GM19463 (cell line): ENCODE measurements at regions not wholly inside any gene's neighbourhood (a gene's known extent, or its start where the extent isn't known, plus 50 kb on each side); places are given as distances from the start of the nearest gene placed in this dataset.

Experiments
- ATAC-seq: cut with Tn5 transposase; IDR thresholded peaks from one replicate; pipeline ENCODE4 v1.9.1; 2021; ENCODE audit warnings: mild to moderate bottlenecking, moderate library complexity; ENCODE audit not compliant: unreplicated experiment

DNA sequence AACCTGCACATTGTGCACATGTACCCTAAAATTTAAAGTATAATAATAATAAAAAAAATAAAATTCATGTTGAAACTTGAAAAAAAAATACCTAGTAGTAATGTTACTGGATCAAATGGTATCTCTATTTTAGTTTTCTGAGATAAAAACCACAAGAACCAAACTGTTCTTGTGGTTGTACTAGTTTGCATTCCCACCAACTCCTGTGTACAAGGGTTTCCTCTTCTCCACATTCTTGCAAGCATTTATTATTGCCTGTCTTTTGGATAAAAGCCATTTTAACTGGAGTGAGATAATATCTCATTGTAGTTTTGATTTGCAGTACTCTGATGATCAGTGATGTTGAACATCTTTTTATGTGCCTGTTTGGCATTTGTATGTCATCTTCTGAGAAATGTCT is 177.7 kb downstream of the KIF20B start:
- ATAC-seq, result no peak

DNA sequence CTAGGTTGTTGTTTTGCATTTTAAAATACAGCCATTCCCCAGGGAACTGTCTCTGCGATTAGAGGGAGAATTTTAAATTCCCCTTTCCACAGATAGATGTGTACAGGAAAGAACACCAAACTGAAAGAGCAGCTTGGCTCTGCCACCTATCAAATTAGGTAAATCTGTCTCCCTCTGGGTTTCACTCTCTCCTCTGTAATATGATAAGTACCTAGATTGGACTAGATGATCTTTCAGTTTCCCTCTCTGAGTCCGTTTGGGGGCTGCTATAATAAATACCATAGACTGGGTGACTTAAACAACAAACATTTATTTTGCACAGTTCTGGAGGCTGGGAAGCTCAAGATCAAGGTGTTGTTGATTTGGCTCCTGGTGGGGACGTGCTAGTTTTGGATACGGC is 186.0 kb downstream of the KIF20B start:
- peak; percentile 44 for ATAC-seq

DNA sequence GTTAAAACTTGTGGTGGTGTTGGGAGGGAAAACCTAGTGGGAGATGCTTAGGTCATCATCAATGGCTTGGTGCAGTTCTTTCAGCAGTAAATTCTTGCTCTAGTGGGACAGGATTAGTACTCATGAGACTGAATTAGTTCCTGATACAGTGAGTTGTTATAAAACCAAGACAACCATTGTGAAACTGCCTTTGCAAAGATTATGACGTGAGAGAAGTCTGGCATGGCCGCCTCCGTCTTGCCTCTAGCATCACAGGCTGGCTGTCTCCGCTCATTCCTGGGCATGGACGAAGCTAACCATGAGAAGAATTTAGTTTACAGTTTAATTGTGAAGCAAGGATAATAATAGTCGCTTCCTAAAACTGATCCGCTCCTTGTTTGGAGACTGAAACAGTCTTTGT is 186.4 kb downstream of the KIF20B start:
- peak; percentile 56 for ATAC-seq

DNA sequence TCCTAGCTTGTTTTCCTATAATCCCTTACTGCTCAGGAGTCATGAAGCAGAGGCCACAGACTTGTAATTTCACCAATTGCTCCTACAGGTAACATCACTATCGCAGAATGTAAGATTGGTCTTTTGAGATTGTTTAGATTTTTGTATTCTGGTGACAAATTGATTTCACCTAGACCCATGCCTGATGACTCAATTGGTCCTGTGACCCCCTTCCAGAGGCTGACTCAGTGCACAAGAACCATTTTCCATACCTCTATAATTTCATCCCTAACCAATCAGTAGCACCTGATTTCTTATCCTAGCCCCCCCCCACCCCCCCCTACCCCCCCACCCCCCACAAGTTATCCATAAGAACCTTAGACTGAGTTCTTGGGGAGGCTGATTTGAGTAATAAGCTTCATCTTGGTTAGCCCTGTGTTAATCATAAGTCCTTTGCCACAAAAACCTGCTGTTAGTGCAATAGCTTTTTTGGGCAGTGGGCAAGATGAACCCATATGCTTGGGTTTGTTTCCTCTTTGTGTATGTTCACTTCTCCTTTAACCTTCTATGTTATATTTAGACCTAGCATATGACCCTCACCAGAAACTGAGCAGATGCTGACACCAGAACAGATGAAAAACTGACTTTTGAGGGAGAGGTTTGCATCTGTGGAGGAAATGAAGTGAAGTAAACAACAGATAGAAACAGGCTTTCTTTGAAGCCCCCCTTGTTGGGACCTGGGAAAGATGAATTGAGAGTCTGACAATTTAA is 187.1 kb downstream of the KIF20B start:
- peak; percentile 72 for ATAC-seq

DNA sequence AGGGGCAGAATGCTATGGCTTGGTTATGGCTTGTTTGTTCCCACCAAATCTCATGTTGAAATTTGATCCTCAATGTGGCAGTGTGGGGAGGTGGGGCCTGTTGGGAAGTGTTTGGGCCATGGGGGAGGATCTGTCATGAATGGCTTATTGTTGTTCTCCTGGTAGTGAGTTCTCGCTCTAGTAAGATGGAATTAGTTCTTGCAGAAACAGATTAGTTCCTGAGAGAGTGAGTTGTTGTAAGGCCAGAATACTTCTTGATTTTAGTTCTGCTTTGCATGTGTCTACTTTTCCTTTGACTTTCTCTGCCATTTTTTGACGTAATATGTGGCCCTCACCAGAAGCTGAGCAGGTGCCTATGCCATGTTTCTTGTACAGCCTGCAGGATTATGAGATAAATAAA is 188.2 kb downstream of the KIF20B start:
- no peak for ATAC-seq

DNA sequence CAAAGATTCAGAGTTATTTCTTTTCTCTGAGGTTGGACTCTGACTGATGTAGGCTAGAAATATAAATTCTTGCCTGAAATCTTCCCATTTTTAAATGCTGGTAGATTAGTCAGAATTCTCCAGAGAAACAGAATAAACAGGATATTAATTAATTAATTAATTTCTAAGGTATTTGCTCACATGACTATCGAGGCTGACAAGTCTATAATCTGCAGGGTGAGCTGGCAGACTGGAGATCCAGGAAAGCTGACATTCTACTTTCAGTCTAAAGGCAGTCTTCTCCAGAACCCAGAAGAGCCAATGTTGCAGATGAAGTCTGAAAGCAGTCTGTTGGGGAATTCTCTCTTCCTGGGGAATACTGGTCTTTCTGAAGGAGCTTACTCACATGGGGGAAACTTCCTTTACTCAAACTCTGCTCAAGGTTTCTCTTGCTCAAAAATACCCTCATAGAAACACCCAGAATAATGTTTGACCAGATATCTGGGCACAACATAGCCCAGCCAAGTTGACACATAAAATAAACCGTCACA is 189.7 kb downstream of the KIF20B start:
- ATAC-seq, result no peak

DNA sequence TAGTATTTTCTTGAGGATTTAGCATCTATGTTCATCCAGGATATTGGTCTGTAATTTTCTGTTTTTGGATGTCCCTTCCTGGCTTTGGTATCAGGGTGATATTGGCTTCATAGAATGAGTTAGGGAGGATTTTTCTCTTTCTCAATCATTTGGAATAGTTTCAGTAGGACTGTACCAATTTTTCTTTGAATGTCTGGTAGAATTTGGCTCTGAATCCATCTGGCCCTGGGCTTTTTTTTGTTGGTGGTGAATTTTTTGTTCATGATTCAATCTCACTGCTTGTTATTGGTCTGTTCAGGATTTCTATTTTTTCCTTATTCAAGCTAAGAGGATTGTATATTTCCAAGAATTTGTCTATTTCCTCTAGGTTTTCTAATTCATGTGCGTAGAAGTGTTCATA is 192.7 kb downstream of the KIF20B start:
- no peak for ATAC-seq

DNA sequence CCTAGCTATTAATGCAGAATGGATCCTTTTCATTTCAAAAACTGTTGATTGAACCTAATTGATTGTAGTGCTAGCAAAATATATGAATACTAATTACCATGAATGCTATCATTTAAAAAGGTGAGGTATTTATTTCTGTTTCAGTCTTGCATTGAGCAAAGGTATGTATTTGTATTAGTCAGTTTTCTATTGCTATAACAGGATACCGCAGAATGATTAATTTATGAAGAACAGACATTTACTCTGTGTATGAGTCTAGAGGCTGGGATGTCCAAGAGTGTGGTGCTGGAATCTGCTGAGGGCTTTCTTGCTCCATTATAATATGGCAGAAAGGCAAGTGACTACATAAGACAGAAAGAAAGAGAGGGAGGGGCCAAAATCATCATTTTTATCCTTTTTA is 199.2 kb downstream of the KIF20B start:
- peak; percentile 46 for ATAC-seq

DNA sequence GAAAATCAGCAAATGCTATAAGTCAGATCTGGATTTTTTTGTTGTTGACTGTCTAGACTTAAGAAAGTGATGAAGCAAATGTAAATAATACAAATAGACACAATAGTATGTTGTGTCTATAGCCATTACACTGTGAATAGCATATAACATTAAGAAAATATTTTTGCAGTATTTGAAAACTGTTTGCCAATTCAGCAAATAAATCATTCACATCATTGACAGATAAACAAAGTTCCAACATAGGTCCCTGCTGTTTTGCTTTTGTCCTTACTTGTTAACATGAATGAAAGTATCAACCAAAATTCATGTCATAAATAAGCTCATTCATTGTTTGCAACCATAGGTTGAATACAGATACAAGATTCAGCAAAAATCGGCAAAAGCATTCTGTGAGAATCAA is 200.5 kb downstream of the KIF20B start:
- ATAC-seq, result no peak

DNA sequence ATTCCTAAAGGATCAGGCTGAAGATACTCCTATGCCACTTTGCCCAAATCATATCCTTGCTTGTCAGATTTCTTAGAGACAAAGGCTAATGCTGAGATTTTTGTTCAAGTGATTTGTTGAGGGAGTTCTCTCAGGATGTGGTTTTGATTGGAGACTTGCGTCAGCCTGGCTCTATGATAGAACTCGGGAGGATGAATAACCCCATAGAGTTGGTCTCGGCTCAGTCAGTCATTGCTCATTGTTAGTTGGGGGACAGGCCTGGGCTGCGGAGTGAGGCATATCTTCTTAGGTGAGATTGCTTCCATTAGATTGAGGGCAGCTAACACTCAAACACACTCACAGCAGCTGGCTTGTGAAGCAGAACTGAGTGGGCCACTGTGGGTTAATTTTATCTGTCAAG is 203.4 kb downstream of the KIF20B start:
- no peak for ATAC-seq

DNA sequence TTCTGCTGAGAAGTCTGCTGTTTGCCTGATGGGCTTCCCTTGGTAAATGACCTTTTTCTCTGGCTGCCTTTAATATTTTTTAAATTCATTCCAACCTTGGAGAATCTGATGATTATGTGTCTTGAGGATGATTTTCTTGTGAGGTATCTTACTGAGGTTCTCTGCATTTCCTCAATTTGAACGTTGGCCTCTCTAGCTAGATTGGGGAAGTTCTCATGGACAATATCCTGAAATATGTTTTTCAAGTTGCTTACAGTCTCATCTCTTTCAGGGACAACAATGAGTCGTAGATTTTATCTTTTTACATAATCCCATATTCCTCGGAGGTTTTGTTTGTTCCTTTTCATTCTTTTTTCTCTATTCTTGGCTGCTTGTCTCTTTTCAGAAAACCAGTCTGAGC is 208.4 kb downstream of the KIF20B start:
- ATAC-seq, result no peak

DNA sequence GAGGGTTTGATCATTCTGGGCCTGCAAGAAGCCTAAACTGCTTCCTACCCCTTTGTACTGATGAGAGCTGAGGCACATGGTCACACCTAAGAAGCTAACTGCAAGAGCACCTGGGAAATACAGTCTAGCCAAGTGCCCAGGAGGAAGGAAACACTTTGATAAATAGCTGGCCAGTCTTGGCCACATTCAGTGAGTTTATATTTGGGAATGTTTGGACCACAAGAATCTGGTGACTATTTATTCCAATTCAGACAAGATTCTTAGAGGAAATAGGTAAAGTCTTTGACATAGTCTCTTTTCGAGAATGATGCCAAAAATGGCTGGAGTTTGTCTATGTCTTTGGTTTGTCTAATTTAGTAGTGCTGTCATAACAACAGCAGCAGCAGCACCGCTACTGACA is 213.6 kb downstream of the KIF20B start:
- ATAC-seq, result no peak

DNA sequence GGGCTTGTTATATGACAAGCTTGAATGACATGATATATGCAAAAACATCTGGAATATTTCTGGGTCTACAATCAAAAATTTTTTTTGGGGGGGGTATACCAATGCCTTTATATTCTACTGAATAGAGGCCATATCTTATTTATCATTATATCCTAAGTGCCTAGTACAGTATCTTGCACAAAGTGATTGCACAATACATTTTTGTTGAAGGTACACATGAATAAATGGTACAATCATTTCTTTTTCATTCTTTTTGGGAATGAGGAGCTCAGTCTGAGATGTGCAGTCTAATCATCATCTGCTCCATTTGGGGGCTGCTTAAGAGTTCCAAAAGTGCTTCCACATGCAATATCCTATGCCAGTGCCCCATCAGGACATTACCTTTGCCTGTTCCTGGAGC is 214.6 kb downstream of the KIF20B start:
- ATAC-seq, result no peak

DNA sequence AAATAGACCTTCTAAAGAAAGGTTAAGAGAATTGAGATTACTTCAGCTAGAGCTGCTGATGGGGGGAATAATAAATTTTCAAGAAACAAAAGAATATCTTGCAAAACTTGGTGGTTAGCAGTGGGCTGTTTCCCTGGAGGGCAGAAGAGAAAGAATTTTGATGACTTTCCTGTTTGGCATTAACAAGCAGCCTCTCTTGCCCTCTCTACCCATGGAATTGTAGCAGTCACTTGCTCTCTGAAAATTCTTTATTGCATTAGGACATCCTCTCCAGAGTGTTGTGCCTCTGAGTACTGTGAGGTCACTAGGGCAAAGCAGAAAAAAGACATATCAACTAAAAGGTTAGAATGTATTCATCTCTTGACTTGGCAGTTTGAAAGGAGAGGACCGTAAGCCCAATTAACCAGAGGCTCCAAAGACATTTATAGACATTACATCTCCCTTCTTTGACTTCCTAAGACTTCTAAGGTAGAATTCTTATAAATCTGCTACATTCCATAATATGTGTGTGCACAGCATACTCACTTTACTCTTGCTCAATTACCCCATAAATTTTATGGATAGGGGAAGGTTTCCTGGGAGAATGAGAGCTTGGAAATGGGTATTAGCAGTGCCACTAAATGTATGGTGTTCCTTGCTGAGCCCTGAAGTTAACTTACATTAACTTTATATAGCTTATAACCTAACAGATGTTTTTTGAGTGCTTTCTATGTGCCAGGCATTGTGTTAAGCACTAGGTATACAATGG is 215.3 kb downstream of the KIF20B start:
- ATAC-seq, result no peak

DNA sequence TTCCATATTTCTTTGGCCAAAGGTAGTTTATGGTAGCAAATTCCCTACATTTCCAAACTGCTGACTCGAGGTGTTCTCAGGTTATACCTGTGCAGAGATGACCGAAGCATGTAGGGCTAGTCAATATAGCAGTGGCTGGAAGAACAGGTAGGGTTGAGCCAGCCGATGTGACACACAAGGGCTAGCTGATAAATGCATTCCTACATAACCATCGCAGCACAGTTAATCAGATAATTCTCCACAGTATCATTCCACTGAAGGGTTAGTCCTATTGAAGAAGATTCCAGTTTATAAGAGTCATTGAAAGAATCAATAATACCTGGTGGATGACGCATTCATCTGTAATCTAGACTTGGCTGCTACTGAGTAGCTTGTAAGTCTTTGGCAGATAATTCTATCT is 220.0 kb downstream of the KIF20B start:
- no peak for ATAC-seq

DNA sequence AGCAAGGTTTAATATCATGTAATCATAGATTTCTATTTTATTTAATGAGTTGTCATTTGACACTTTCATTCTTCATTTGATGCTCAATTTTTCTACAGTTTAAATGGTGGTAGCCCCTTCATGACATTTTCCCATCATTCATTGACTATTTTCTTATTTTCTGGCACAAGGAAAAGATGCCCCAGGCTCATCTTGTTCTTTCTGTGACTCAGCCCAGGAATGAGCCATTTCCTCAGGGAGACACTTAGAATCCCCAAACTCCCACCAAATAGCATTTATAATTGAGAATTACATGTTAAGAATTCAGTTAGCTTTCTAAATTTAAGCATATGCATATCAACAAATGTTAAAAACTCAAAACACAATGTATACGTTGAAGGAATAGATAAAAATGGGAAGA is 222.3 kb downstream of the KIF20B start:
- no peak for ATAC-seq

DNA sequence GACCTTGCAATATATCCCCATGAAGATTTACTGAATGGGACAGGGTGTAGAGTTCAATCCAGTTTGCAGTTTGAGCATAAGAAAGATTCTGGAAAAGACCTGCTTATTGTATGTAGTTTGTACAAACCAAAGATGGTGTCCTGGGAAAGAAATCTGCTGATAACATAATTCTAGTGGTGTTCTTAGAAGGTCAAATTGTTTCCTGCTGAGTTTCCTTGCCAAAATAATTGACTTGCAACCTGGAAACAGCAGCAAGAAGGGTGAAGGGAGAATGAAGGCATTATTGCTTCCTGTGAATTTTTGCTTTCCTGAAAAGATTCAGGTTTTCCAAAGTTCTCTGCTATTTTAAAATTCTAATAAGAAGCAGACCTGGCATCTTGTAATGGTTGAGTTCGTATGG is 222.9 kb downstream of the KIF20B start:
- ATAC-seq, result no peak

DNA sequence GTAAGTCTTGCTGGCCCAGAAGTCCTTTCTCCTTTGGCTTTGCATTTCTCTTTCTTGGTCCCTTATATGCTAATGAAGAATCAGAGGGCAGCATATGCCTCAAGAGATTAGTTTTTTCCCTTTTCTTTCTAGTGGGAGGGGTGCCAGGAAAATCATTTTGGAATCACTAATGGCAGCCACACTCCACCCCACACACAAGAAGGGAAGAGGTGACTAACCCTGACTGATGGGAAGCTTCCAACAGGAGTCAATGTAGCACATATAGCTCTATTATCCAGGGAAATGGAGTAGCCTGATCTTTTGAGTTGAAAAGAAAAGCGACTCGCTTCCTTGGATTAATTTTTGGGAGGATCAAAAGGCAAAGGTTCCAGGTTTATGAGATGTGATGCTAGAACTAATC is 225.3 kb downstream of the KIF20B start:
- ATAC-seq, result no peak

DNA sequence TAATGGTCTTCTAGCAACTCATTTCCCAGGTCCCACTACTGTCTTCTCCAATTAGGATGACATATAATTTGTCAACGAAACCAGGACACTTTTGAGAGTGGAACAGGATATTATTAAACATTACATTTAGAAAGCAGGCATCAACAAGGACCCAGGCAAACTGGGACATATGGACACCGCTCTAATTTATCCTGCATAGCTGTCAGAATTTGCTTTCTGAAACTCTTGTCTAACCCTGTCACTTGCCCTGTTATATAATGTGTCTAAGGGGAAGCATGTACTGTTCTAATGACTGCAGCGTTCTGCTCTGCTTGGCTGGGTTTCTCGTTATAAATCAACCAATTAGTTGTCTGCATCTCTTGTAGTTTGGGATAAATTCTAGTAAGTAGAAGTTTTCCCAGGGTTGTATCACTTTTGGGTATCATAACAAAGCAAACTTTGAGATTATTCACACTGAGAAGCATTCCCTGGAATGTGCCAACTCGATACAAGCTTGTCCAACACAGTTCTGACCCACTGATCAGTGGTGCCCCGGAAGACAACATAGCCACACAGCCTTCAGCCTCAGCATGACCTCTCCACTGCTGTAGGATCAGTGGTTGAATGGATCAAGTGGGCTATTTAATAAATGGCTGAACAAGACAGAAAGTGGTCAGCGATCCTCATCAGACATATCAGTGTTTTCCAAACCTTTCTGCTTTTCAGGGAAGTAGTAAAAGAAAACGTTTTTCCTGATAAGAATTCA is 228.1 kb downstream of the KIF20B start:
- peak; percentile 81 for ATAC-seq

DNA sequence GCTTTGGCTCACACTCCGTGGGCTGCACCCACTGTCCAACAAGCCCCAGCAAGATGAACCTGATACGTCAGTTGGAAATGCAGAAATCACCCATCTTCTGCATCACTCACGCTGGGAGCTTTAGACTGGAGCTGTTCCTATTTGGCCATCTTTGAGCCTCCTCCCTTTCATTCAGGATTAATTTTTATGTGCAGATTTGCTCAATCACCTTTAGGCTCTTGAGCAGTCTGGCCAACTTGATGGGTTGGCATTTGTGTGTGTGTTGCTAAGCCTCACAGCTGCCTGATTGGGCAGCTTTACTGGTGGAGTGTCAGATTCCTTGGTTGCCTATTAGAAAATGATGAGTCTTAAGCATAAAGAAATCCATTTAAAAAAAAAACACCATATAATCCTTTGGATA is 236.1 kb downstream of the KIF20B start:
- no peak for ATAC-seq

DNA sequence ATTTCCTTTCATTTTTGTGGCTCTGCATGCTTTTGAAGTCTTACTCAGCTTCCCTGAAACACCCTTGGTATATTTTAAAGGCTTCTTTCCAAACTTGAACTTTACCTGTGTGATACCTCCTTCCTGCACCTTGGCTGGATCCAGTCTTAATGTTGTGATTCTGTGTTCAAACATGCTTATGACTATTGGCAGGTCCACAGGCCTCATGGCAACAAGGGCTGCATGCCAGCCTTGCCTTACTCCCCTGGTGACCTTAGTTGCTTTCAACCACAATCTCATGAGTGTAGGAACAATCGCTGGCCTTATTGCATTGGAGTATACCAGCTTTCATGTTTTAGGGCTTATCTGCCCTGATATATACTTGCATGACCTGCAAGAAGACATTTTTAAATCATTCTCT is 238.7 kb downstream of the KIF20B start:
- ATAC-seq, result no peak

DNA sequence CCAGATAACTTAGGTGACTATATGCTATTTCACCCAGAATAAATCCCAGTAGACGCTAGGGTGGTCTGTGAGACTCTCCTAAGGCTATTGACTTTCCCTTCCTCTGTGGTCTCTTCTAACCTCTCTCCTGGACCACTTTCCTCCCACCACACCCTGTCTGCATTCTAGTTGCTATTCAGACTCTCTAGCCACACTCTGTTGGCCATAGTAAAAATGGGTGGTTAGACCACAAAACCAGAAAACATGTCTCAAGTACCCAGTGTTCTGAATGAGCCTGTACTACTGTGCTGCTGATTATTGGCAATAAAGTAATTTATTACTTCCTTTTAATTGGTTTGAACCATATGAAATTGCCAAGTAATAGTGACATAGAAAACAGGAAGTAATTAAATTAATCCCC is 240.8 kb downstream of the KIF20B start:
- peak; percentile 84 for ATAC-seq
